H1 (cell line): ENCODE measurements at regions not wholly inside any gene's neighbourhood (a gene's known extent, or its start where the extent isn't known, plus 50 kb on each side); places are given as distances from the start of the nearest gene placed in this dataset.

Experiments
- CTCF ChIA-PET: fragments of 300-600 bp; sonication (Branson Sonifier 250); formaldehyde crosslinking; loops from one replicate; lab custom pipeline; 2021; ENCODE audit not compliant: partially characterized antibody; lab: Charles Lee
- POLR2A ChIA-PET: fragments of 300-600 bp; sonication (Branson Sonifier 250); formaldehyde crosslinking; loops from one replicate; lab custom pipeline; 2021; ENCODE audit warnings: inconsistent platforms; ENCODE audit not compliant: partially characterized antibody; lab: Charles Lee
- DNase-seq, 2 experiments: peaks; one replicate each; pipeline versions ENCODE4 v3.0.0 to v3.0.0-alpha.2; 2010 to 2022; ENCODE audit warnings: low spot score in 2 of 2, low read depth in 1 of 2, mixed read lengths in 1 of 2
- FAIRE-seq: peaks from 2 replicates; lab custom pipeline; 2011; peaks lifted over from hg19 to GRCh38; lab: Jason Lieb, UNC
- H2AFZ ChIP-seq: 2 replicates; pipeline ENCODE4 v1.8.1; 2012; ENCODE audit warnings: low read length, inconsistent platforms
- H2AK5ac ChIP-seq: 2 replicates; pipeline ENCODE4 v1.6.1; 2013; ENCODE audit warnings: low read depth, low read length
- H2BK120ac ChIP-seq: replicated peaks from 2 replicates; pipeline ENCODE3; 2013; ENCODE audit warnings: low read depth, low read length, inconsistent platforms
- H2BK12ac ChIP-seq: 2 replicates; pipeline ENCODE4 v1.6.1; 2013; ENCODE audit warnings: low read depth, low read length
- H2BK15ac ChIP-seq: 2 replicates; pipeline ENCODE4 v1.6.1; 2013; ENCODE audit warnings: low read length
- H2BK20ac ChIP-seq: 2 replicates; pipeline ENCODE4 v1.6.1; 2013; ENCODE audit warnings: low read length
- H2BK5ac ChIP-seq: 2 replicates; pipeline ENCODE4 v1.6.1; 2013; ENCODE audit warnings: low read depth, low read length
- H3K14ac ChIP-seq: 2 replicates; pipeline ENCODE4 v1.6.1; 2013; ENCODE audit warnings: inconsistent platforms; ENCODE audit not compliant: insufficient read length
- H3K18ac ChIP-seq: 2 replicates; pipeline ENCODE4 v1.6.1; 2013; ENCODE audit warnings: low read length; ENCODE audit errors: extremely low read depth
- H3K23ac ChIP-seq: 2 replicates; pipeline ENCODE4 v1.6.1; 2013; ENCODE audit warnings: inconsistent platforms; ENCODE audit not compliant: insufficient read length
- H3K23me2 ChIP-seq: 2 replicates; pipeline ENCODE4 v1.6.1; 2013; ENCODE audit warnings: low read depth, low read length
- H3K27ac ChIP-seq: 2 replicates; pipeline ENCODE4 v1.6.1; 2011; ENCODE audit warnings: low read depth, low read length, inconsistent platforms
- H3K27me3 ChIP-seq, 4 experiments: replicated peaks in 1 of 4; 1 replicate in 1 of 4; 2 replicates in 3 of 4; pipeline versions ENCODE4 v1.6.1 to v1.8.1; 2011 to 2013; ENCODE audit warnings: low read length in 3 of 4, mild to moderate bottlenecking in 3 of 4, inconsistent platforms in 2 of 4, mixed read lengths in 2 of 4, moderate library complexity in 1 of 4; ENCODE audit not compliant: control insufficient read depth in 3 of 4, insufficient read depth in 3 of 4; ENCODE audit errors: extremely low read depth in 1 of 4
- H3K36me3 ChIP-seq, 4 experiments: 2 replicates each; pipeline versions ENCODE4 v1.6.1 to v1.8.1; 2011 to 2013; ENCODE audit warnings: mild to moderate bottlenecking in 4 of 4, low read length in 3 of 4, moderate library complexity in 2 of 4, control low read depth in 1 of 4, inconsistent platforms in 1 of 4; ENCODE audit not compliant: insufficient read depth in 4 of 4, control insufficient read depth in 2 of 4
- H3K4ac ChIP-seq: replicated peaks from 2 replicates; pipeline ENCODE3; 2013; ENCODE audit warnings: low read length, low read depth, mixed read lengths, inconsistent platforms; ENCODE audit not compliant: insufficient read length
- H3K4me1 ChIP-seq, 4 experiments: replicated peaks in 1 of 4; 1 replicate in 1 of 4; 2 replicates in 3 of 4; pipeline versions ENCODE4 v1.6.1 to v1.8.1; 2011 to 2013; ENCODE audit warnings: low read length in 3 of 4, inconsistent platforms in 2 of 4, mixed read lengths in 1 of 4; ENCODE audit not compliant: insufficient read depth in 4 of 4, control insufficient read depth in 3 of 4
- H3K4me2 ChIP-seq, 2 experiments: 2 replicates each; pipeline versions ENCODE4 v1.6.1 to v1.8.1; 2011 to 2013; ENCODE audit warnings: low read depth in 2 of 2, low read length in 2 of 2, control low read depth in 1 of 2, inconsistent platforms in 1 of 2, mild to moderate bottlenecking in 1 of 2; ENCODE audit not compliant: insufficient read depth in 1 of 2
- H3K4me3 ChIP-seq, 4 experiments: fragments of 200-600, 300-600 bp in 1 of 4; sonication (generic), shearing (Covaris generic), sonication (Bioruptor Twin) in 1 of 4; 2 replicates each; pipeline versions ENCODE4 v1.5.1 to v1.8.1; 2011 to 2016; ENCODE audit warnings: low read length in 4 of 4, low read depth in 3 of 4, control low read depth in 2 of 4, inconsistent platforms in 2 of 4, mild to moderate bottlenecking in 2 of 4, mixed read lengths in 1 of 4, moderate library complexity in 1 of 4; ENCODE audit not compliant: insufficient read depth in 2 of 4; ENCODE audit errors: extremely low read depth in 1 of 4
- H3K56ac ChIP-seq: replicated peaks from 2 replicates; pipeline ENCODE3; 2013; ENCODE audit warnings: low read depth, mild to moderate bottlenecking, mixed read lengths, low read length, inconsistent platforms; ENCODE audit not compliant: insufficient read length
- H3K79me1 ChIP-seq: 2 replicates; pipeline ENCODE4 v1.6.1; 2013; ENCODE audit warnings: low read depth, low read length, control low read depth
- H3K79me2 ChIP-seq, 2 experiments: 2 replicates each; pipeline versions ENCODE4 v1.6.1 to v1.8.1; 2012 to 2013; ENCODE audit warnings: low read length in 2 of 2, mild to moderate bottlenecking in 2 of 2, inconsistent platforms in 1 of 2; ENCODE audit not compliant: insufficient read depth in 2 of 2, control insufficient read depth in 1 of 2
- H3K9ac ChIP-seq, 4 experiments: replicated peaks in 1 of 4; 1 replicate in 1 of 4; 2 replicates in 3 of 4; pipeline versions ENCODE4 v1.6.1 to v1.8.1; 2011 to 2013; ENCODE audit warnings: low read depth in 3 of 4, low read length in 3 of 4, control low read depth in 2 of 4, mild to moderate bottlenecking in 2 of 4, moderate library complexity in 2 of 4, inconsistent platforms in 1 of 4; ENCODE audit errors: extremely low read depth in 1 of 4
- H3K9me3 ChIP-seq, 2 experiments: 2 replicates each; pipeline versions ENCODE4 v1.6.1 to v1.8.1; 2012 to 2013; ENCODE audit warnings: mild to moderate bottlenecking in 2 of 2, moderate library complexity in 2 of 2, control low read depth in 1 of 2, inconsistent platforms in 1 of 2, low read depth in 1 of 2, low read length in 1 of 2, mixed read lengths in 1 of 2; ENCODE audit not compliant: insufficient read depth in 2 of 2
- H4K20me1 ChIP-seq, 2 experiments: replicated peaks in 1 of 2; 2 replicates each; pipeline versions ENCODE3 to v1.8.1; 2011 to 2013; ENCODE audit warnings: inconsistent platforms in 2 of 2, low read length in 2 of 2, mild to moderate bottlenecking in 1 of 2; ENCODE audit not compliant: insufficient read depth in 2 of 2, control insufficient read depth in 1 of 2
- H4K5ac ChIP-seq: 2 replicates; pipeline ENCODE4 v1.6.1; 2013; ENCODE audit warnings: low read length, low read depth, mixed read lengths, inconsistent platforms; ENCODE audit not compliant: insufficient read length
- H4K8ac ChIP-seq: 2 replicates; pipeline ENCODE4 v1.8.0; 2013; ENCODE audit warnings: mild to moderate bottlenecking, moderate library complexity, low read length, inconsistent platforms; ENCODE audit not compliant: insufficient read depth; ENCODE audit errors: extremely low read depth
- H4K91ac ChIP-seq: replicated peaks from 2 replicates; pipeline ENCODE3; 2013; ENCODE audit warnings: low read length, mixed read lengths, inconsistent platforms; ENCODE audit not compliant: insufficient read length
- BRCA1 ChIP-seq: IDR thresholded peaks from 2 replicates; pipeline ENCODE4 v1.6.1; 2012; ENCODE audit warnings: low read depth, low read length, improper control_type of control experiment
- CBX8 ChIP-seq: fragments of 300-800, 300-1000 bp; sonication (generic); IDR thresholded peaks from 2 replicates; pipeline ENCODE4 v1.7.1; 2016; ENCODE audit warnings: low read depth, low read length, borderline replicate concordance
- KDM4A ChIP-seq: IDR thresholded peaks from one replicate; pipeline ENCODE4 v1.7.1; 2012; ENCODE audit warnings: low read depth, mild to moderate bottlenecking, moderate library complexity, low read length, inconsistent platforms; ENCODE audit not compliant: severe bottlenecking
- MAX ChIP-seq: IDR thresholded peaks from 2 replicates; pipeline ENCODE4 v1.6.1; 2012; ENCODE audit warnings: inconsistent platforms
- RBBP5 ChIP-seq: IDR thresholded peaks from 2 replicates; pipeline ENCODE4 v1.7.1; 2012; ENCODE audit warnings: low read depth, mild to moderate bottlenecking, inconsistent platforms, low read length, moderate library complexity, borderline replicate concordance
- RNF2 ChIP-seq: fragments of 200-900, 300-1000 bp; sonication (generic); IDR thresholded peaks from 2 replicates; pipeline ENCODE4 v1.7.1; 2016; ENCODE audit warnings: borderline replicate concordance, low read depth, mild to moderate bottlenecking, antibody characterized with exemption, low read length; ENCODE audit not compliant: poor library complexity, severe bottlenecking; ENCODE audit errors: missing control alignments
- SRF ChIP-seq: IDR thresholded peaks from 2 replicates; pipeline ENCODE4 v1.6.1; 2011; ENCODE audit warnings: mild to moderate bottlenecking, low read depth, low read length, moderate library complexity
- TAF1 ChIP-seq: IDR thresholded peaks from 2 replicates; pipeline ENCODE4 v1.6.1; 2011; ENCODE audit warnings: mild to moderate bottlenecking, low read depth, low read length
- TAF7 ChIP-seq: optimal IDR thresholded peaks from 2 replicates; pipeline ENCODE3; 2011; ENCODE audit warnings: low read depth, mild to moderate bottlenecking, inconsistent platforms, low read length, moderate library complexity, borderline replicate concordance
- TBP ChIP-seq: IDR thresholded peaks from 2 replicates; pipeline ENCODE4 v1.6.1; 2011; ENCODE audit warnings: low read depth, low read length, improper control_type of control experiment
- USF2 ChIP-seq: IDR thresholded peaks from 2 replicates; pipeline ENCODE4 v1.6.1; 2011; ENCODE audit warnings: low read length, improper control_type of control experiment

- H3K9me3 ChIP-seq, result peaks cover 0 to 2% of the 10 kb centered on the region in 2 experiments; a peak in 1 of 4 replicates
- H3K79me1 ChIP-seq, result no peaks in the 10 kb centered on the region
- H2BK20ac ChIP-seq, result no peak overlapping the region
- H3K4ac ChIP-seq, result no peak overlapping the region
- DNase-seq (no peak), FAIRE-seq (no peak)
- H3K4me3 ChIP-seq, result no peak overlapping the region
- no peaks in the 10 kb centered on the region for H4K20me1 ChIP-seq
- no peak overlapping the region for H3K9ac ChIP-seq
- no peak overlapping the region for H2BK5ac ChIP-seq
- H2BK120ac ChIP-seq, result no peak overlapping the region
- peaks cover 0 to 14% (median 5%) of the 10 kb centered on the region in 4 experiments; a peak in 4 of 7 replicates for H3K4me1 ChIP-seq
- ChIA-PET CTCF (interaction anchor here (0.8 to 1.0 kb wide), 2 partner anchors 12 to 228 kb away, joined by 3 to 4 read pairs; no protein-coding TSS in a partner anchor), POLR2A (interaction anchor here (1.3 kb wide), 1 partner anchor 14 kb away, joined by 3 read pairs; no protein-coding TSS in a partner anchor)
- no peak overlapping the region for H2AFZ ChIP-seq
- no peak overlapping the region for H2AK5ac ChIP-seq
- no peak overlapping the region for H4K5ac ChIP-seq
- no peak overlapping the region for H3K4me2 ChIP-seq
- H2BK12ac ChIP-seq, result no peak overlapping the region
- no peak overlapping the region for H4K91ac ChIP-seq
- TF ChIP-seq RBBP5 (no peak), RNF2 (no peak), TAF1 (no peak), SRF (no peak), MAX (no peak), TAF7 (no peak), CBX8 (no peak), TBP (no peak), USF2 (no peak), BRCA1 (no peak), KDM4A (no peak)
- H3K27ac ChIP-seq, result no peak overlapping the region
- no peaks in the 10 kb centered on the region for H3K23me2 ChIP-seq
- no peaks in the 10 kb centered on the region for H3K27me3 ChIP-seq
- H3K18ac ChIP-seq, result no peak overlapping the region
- no peak overlapping the region for H4K8ac ChIP-seq
- H3K23ac ChIP-seq, result no peak overlapping the region
- no peak overlapping the region for H2BK15ac ChIP-seq
- H3K14ac ChIP-seq, result no peak overlapping the region
- H3K36me3 ChIP-seq, result no peaks in the 10 kb centered on the region; a peak in 1 of 8 replicates
- no peaks in the 10 kb centered on the region for H3K79me2 ChIP-seq
- no peak overlapping the region for H3K56ac ChIP-seq
These were observed 483.5 kb upstream of the CD180 start for GRCh38 chr5:67680099-67680498.
